Stimulated activated naive CD8-positive, alpha-beta T cell treated with anti-CD3 and anti-CD28 coated beads, Interleukin-15, Interleukin-2, amounts not matched to agents 100 U/mL and 50 U/mL, for 24 hours (primary cell): ENCODE measurements at regions not wholly inside any gene's neighbourhood (a gene's known extent, or its start where the extent isn't known, plus 50 kb on each side); places are given as distances from the start of the nearest gene placed in this dataset.

ENCODE experiments used
- ATAC-seq: fragments of 150-1000 bp; cut with Tn5 transposase; one replicate; pipeline ENCODE4 v1.10.0; 2021
- DNase-seq: peaks from one replicate; pipeline ENCODE4 v3.0.0; 2021

- ATAC-seq (no peak), DNase-seq (no peak)
Measured at GRCh38 chr5:74187757-74188156, 452.8 kb downstream of the ENC1 start.

GRCh38 chr5:74186356-74187315, 453.9 kb downstream of the ENC1 start:
- DNase-seq (no peak), ATAC-seq (no peak)

DNA sequence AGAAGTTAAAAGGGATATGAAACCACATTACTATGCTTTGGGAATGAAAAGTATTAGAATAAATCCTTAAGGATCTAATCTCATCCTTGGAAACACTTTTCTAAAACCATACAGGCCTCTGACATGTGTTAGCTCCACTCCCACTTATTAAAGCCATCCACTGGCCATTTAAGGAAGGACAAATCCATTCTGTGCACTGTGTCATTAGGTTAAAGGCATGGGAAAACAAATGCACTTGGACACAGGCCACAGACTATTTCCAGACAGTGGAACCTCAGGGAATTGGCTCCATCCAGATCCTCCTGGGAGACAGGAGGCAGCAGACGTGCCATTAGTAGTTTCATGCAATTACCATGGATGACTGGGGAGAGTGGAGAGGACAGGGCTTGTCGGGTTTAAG, 454.9 kb downstream of the ENC1 start:
- no peak for DNase-seq
- ATAC-seq, result no peak

GRCh38 chr5:74184649-74185048, 455.9 kb downstream of the ENC1 start:
- ATAC-seq (no peak), DNase-seq (no peak)

GRCh38 chr5:74183041-74183440, 457.5 kb downstream of the ENC1 start:
- no peak for DNase-seq
- no peak for ATAC-seq

- ATAC-seq (peak; percentile 70), DNase-seq (peak; percentile 7)
Measured at GRCh38 chr5:74182603-74183002, 457.9 kb downstream of the ENC1 start.

DNA sequence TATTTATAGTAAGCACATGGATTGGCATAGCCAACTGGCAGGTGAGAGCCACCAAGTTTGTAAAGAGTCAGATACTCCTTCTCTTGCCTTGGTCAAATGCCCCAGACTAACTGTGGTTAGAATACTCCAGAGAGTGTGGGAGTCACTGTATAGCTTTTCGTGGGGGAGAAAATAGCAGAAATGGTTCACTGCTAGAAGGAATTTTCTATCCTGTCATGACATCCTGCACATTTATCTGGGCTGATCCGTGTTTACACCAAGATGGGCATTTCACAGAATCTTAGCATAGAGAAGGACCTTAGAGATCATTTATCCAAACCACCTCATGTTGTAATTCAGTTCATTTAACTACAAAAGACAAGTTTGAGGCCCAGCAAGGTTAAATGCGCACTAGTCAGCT, 460.8 kb downstream of the ENC1 start:
- ATAC-seq, result no peak
- no peak for DNase-seq

GRCh38 chr5:74179179-74179578, 461.3 kb downstream of the ENC1 start:
- no peak for ATAC-seq
- no peak for DNase-seq

DNA sequence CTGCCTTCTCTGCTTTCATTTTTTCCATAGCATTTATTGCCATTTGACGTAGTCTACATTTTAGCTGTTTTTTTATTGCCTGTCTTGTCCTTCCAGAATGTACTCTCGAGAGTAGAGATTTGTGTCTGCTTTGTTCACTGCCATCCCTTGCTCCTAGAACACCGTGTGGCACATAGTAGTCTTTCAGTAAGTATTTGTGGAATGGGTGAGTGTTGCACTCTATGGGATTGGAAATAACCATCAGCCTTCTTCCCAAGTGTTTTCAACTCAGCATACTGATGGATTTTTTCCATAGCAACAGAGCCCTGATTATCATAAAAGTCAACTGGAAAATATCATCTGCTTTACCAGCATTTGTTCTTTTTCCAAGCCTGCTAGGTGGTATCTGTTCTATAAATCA, 462.6 kb downstream of the ENC1 start:
- DNase-seq, result no peak

DNA sequence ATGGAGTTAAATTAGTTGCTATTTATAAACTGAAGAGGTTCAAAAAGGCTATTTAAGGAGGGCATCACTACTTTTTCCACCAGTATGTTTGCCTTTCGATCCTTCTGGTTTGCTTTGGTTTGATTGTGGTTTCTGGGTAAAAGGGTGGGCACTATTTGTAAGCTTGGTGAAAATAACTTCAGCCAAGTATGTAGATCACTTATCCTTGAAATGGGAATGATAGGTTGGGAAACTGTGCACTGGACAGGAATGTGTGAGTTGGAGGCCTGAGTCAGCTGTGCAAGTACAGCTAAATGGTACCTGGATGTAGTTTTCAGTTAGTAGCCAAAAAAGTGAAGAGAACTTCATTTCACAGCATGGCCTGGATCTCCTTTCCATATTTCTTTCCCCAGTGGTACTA, 466.2 kb downstream of the ENC1 start:
- ATAC-seq (no peak), DNase-seq (no peak)

More for the DNA sequence above, 462.6 kb downstream of the ENC1 start:
- no peak for ATAC-seq

- no peak for DNase-seq
- ATAC-seq, result no peak
Measured at GRCh38 chr5:74173665-74174064, 466.9 kb downstream of the ENC1 start.

DNA sequence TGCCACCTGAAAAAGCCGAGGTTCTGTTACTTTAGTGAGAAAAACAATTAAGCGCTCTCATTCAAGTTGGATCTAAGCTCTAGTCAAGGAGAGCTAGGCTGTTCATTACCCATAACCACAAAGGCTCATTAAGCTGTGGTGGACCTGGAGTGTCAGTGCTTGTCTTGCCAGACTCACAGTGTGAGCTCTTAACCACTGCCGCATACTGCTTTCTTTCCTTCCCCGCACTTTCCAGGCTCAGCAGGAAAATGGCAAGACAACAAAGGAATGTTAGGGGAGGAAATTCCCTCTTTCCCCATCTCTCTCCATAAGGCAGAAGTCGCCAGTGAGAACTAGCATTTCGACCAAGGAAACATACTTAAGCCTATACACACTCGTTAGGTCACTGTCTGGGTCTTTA, 467.3 kb downstream of the ENC1 start:
- ATAC-seq (no peak), DNase-seq (no peak)

DNA sequence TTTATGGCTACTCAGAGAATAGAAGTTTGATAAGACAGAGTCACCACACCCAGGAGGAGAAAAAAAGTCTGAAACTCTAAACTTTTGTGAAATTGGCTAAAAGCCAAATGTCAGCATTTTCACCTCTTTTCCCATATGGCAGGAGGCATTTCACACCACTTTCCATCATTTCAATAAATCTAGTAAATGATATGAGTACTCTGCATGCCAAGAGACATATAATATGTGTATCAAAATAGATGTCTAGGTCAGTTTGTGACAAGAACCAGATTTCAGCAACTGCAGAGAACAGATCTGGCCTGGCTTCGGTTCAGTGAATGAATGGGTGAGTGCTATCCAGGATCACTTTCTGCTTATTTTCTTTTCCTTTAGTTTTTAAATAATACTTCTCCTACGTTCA, 470.8 kb downstream of the ENC1 start:
- ATAC-seq, result no peak
- no peak for DNase-seq

- ATAC-seq (no peak), DNase-seq (no peak)
Measured at GRCh38 chr5:74167930-74168315, 472.6 kb downstream of the ENC1 start.

DNA sequence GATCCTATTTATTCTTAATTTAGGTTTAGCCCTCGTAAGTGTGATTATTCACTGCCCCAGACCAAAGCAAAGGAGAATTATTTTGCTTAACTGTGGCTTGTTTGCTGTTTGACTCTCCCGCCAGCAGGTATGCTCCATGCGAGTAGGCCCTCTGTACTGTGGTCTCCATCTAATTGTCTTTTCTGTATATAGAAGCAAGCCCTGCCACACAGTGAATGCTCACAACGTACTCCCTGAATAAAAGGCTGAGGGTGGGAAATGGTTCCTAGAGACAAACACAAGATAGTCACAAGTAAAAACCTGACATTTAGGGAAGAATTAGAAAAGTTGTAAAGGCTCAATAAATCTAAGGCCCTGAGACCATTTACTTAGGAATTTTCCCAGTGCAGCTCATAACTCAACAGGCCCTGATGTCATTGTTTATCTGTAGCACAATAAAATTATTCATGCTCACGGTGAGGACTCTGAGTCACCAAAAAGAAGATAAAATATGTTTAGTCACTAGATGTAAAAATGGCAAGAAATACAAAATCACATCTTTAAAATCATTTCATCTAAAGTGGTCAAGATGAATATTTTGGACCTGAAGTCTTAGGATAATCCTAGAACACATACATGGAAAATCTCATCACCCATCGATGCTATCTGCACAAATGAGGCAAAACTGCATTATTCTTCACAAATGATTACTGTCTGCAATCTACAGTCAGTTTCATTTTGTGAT, 473.2 kb downstream of the ENC1 start:
- DNase-seq, result no peak
- no peak for ATAC-seq

GRCh38 chr5:74166064-74166463, 474.5 kb downstream of the ENC1 start:
- DNase-seq, result no peak
- ATAC-seq, result no peak

GRCh38 chr5:74164725-74165235, 475.7 kb downstream of the ENC1 start:
- DNase-seq (no peak), ATAC-seq (no peak)

DNA sequence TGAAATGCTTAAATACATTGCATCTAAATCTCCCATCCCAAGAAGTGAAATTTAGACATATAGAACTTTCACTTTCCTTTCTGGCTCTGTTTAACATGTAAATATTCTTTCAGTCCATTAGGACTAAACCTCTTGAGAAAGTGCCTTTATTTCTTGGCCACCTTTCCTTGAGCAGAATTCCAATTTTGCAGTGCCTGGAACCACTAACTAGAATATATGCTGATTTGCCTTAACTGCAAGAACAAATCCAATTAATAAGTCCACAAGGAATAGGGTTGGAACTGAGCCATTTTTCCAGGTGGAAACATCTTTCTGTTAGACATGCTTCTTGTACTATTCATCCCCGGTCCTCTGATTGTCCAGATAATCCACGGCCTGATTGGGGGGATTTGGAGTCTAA, 478.0 kb downstream of the ENC1 start:
- ATAC-seq (no peak), DNase-seq (no peak)

- ATAC-seq (no peak), DNase-seq (no peak)
Measured at GRCh38 chr5:74161170-74161569, 479.4 kb downstream of the ENC1 start.

- DNase-seq, result no peak
- no peak for ATAC-seq
Measured at GRCh38 chr5:74156728-74157383, 483.7 kb downstream of the ENC1 start.

GRCh38 chr5:74155501-74155900, 485.0 kb downstream of the ENC1 start:
- ATAC-seq (no peak), DNase-seq (no peak)

DNA sequence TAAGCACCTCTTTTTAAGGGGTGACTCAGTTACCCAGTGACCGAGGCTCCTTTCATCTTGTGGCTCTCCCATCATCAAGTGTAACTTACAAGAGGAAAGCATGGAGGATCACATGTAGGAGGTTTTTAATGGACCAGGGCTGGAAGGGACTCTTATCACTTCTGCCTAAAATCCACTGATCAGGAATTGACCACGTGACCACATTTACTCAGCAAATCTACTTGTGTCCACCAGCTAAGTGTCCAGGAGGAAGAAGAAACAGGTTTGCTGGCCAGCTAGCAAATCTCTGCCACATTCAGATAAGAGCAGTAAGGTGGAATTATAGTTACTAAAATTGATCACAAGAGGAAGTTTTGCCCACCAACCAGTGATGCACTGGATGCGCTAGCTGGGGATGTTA, 486.0 kb downstream of the ENC1 start:
- DNase-seq (no peak), ATAC-seq (no peak)
